HUES6 (cell line): ENCODE measurements at regions not wholly inside any gene's neighbourhood (a gene's known extent, or its start where the extent isn't known, plus 50 kb on each side); places are given as distances from the start of the nearest gene placed in this dataset.
"Not testable (repeated sequence)": the region's sequence is repeated elsewhere in the genome, so short reads cannot be mapped to it uniquely, and the experiment has no call there.

ENCODE experiments used
- H3K27ac ChIP-seq: 2 replicates; pipeline ENCODE4 v1.7.0; 2013; ENCODE audit warnings: low read depth, mild to moderate bottlenecking, low read length, inconsistent platforms
- H3K27me3 ChIP-seq: 2 replicates; pipeline ENCODE4 v1.6.1; 2013; ENCODE audit warnings: low read length; ENCODE audit not compliant: control insufficient read depth, insufficient read depth
- H3K36me3 ChIP-seq: 2 replicates; pipeline ENCODE4 v1.6.1; 2013; ENCODE audit warnings: low read length; ENCODE audit not compliant: control insufficient read depth, insufficient read depth
- H3K4me1 ChIP-seq: 2 replicates; pipeline ENCODE4 v1.6.1; 2013; ENCODE audit warnings: low read length; ENCODE audit not compliant: control insufficient read depth, insufficient read depth
- H3K4me3 ChIP-seq: 2 replicates; pipeline ENCODE4 v1.5.1; 2013; ENCODE audit warnings: low read depth, low read length
- H3K9ac ChIP-seq: one replicate; pipeline ENCODE4 v1.6.1; 2013; ENCODE audit warnings: mild to moderate bottlenecking, low read length
- H3K9me3 ChIP-seq: 2 replicates; pipeline ENCODE4 v1.6.1; 2013; ENCODE audit warnings: low read depth, low read length; ENCODE audit not compliant: control insufficient read depth, insufficient read depth

DNA sequence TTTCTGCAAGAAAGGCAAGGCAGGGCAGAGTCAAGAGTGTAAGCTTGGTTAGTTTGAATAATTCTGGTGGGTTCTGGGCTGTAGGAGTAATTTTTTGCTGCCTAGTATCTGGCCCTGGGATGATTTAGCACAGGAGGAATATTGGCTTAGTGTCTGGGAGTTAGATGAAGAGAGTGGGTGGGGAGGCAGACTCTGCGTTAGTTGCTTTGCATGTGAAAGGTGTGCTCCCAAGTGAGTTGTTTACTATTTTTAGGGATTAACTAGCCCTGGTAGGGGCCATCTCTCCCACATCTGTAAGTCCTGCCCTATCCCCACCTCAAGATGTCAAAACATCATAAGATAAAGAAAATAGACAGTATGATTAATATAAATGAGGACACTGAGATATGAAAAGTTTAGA is 249.7 kb downstream of the LRIG3 start:
- H3K4me1 ChIP-seq, result peaks cover 10% of the 10 kb centered on the region
- H3K36me3 ChIP-seq, result no peaks in the 10 kb centered on the region
- no peak overlapping the region for H3K27ac ChIP-seq
- no peak overlapping the region for H3K9ac ChIP-seq
- no peak overlapping the region for H3K4me3 ChIP-seq
- H3K9me3 ChIP-seq, result no peaks in the 10 kb centered on the region
- no peaks in the 10 kb centered on the region for H3K27me3 ChIP-seq

DNA sequence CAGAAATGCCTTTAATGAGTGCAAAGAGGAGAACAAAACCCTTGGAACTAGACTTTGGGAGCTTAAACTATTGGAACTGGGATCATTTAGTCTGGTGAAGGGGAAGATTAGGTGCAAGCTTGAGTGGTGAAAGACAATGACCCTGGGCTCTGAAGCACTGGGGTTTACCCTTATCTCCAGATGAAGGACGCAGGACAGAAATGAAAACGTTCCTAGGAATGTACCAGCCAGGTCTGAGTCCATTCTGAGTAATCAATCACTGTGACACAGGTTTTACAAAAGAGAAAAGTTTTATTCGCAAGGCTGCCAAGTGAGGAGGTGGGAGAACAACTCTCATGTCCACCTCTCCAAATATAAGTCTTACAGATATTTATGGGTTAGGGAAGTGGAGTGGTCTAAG is 249.1 kb downstream of the LRIG3 start:
- H3K9ac ChIP-seq, result no peak overlapping the region
- no peaks in the 10 kb centered on the region for H3K27me3 ChIP-seq
- H3K9me3 ChIP-seq, result no peaks in the 10 kb centered on the region
- peaks cover 10% of the 10 kb centered on the region for H3K4me1 ChIP-seq
- H3K27ac ChIP-seq, result no peak overlapping the region
- H3K36me3 ChIP-seq, result no peaks in the 10 kb centered on the region
- H3K4me3 ChIP-seq, result no peak overlapping the region

DNA sequence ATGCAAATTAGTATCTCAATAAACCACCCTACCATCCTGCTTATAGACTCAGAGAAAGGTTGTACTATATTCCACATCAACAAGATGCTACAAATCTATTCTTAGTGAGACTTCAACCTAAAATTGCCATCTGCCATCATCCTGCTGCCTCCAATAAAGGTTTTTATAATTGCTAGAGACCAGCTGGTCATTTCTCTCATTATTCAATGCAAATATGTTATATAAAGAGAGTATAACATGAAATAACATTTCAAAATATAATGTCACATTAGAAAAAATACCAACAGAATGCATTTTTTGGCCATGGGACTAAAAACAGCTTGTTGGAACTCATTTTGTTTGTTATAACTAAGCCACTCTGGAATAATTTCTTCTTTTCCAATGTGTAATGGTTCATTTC is 247.3 kb downstream of the LRIG3 start:
- H3K4me3 ChIP-seq, result no peak overlapping the region
- no peaks in the 10 kb centered on the region; the same call in 1 of the 2 replicates for H3K9me3 ChIP-seq
- no peak overlapping the region for H3K27ac ChIP-seq
- H3K36me3 ChIP-seq, result no peaks in the 10 kb centered on the region
- no peaks in the 10 kb centered on the region for H3K27me3 ChIP-seq
- H3K9ac ChIP-seq, result no peak overlapping the region
- H3K4me1 ChIP-seq, result peaks cover 10% of the 10 kb centered on the region

DNA sequence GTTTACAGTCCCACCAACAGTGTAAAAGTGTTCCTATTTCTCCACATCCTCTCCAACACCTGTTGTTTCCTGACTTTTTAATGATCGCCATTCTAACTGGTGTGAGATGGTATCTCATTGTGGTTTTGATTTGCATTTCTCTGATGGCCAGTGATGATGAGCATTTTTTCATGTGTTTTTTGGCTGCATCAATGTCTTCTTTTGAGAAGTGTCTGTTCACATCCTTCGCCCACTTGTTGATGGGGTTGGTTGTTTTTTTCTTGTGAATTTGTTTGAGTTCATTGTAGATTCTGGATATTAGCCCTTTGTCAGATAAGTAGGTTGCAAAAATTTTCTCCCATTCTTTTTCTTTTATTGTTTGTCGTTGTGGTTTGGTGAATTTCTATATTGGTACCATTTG is 242.5 kb downstream of the LRIG3 start:
- not testable (repeated sequence) for H3K4me3 ChIP-seq

DNA sequence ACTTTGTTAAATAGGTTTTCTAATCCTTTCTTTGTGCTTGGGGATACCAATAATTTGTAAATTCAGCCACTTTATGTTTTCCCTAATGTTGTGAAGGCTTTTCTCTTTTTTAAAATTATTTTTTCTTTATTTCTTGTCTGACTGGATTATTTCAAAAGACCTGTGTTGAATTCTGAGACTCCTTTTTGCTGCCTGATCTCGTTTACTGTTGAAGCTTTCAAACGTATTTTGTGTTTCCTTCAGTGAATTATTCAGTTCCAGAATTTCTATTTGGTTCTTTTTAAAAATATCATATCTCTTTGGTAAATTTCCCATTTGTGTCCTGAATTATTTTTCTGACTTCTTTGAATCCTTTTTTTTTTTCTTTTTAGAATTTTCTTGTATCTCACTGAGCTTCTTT is 241.6 kb downstream of the LRIG3 start:
- H3K4me3 ChIP-seq, result no peak overlapping the region
- H3K27ac ChIP-seq, result no peak overlapping the region
- H3K36me3 ChIP-seq, result no peaks in the 10 kb centered on the region
- H3K4me1 ChIP-seq, result no peaks in the 10 kb centered on the region
- H3K9me3 ChIP-seq, result peaks cover 13% of the 10 kb centered on the region; the same call in 1 of the 2 replicates
- H3K9ac ChIP-seq, result no peak overlapping the region
- H3K27me3 ChIP-seq, result no peaks in the 10 kb centered on the region

More for the DNA sequence above, 242.5 kb downstream of the LRIG3 start:
- H3K27me3 ChIP-seq, H3K9ac ChIP-seq, H3K4me1 ChIP-seq, H3K36me3 ChIP-seq, H3K27ac ChIP-seq: not testable (repeated sequence)
- H3K9me3 ChIP-seq, result peaks cover 13% of the 10 kb centered on the region; the same call in 1 of the 2 replicates

DNA sequence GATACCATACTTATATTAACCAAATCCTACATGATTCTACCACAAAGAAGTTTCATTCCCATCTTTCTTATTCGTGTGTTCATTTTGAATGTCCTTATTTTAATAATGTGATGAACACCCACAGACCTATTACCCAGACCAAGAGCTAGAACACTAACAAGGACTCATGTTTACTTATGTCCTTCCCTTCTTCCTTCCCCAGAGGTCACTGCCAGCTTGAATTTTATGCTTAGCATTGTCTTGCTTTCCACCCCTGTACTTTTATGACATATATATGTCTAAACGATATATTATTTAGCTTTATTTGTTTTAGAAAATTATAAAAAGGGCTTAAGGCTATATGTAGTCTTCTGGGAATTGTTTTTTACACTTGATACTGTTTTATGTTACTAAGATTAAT is 238.6 kb downstream of the LRIG3 start:
- Histone ChIP-seq H3K27me3 (no peaks in the 10 kb centered on the region), H3K4me3 (no peak overlapping the region), H3K4me1 (no peaks in the 10 kb centered on the region), H3K9me3 (peaks cover 13% of the 10 kb centered on the region; the same call in 1 of the 2 replicates), H3K36me3 (no peaks in the 10 kb centered on the region), H3K27ac (no peak overlapping the region), H3K9ac (no peak overlapping the region)

DNA sequence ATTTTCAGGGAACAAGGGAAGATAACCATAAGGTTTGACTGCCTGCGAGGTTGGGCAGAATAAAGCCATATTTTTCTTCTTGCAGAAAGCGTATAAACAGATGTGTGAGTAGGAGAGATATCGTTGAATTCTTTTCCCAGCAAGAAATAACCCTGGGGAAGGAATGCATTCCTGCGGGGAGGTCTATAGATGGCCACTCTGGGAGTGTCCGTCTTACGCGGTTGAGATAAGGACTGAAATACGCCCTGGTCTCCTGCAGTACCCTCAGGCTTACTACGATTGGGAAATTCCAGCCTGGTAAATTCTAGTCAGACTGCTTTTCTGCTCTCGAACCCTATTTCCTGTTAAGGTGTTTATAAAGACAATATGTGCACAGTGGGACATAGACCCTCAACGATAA is 225.0 kb downstream of the LRIG3 start:
- no peaks in the 10 kb centered on the region for H3K36me3 ChIP-seq
- H3K27me3 ChIP-seq, result no peaks in the 10 kb centered on the region
- H3K4me1 ChIP-seq, result no peaks in the 10 kb centered on the region
- no peak overlapping the region for H3K27ac ChIP-seq
- H3K9me3 ChIP-seq, result peaks cover 16% of the 10 kb centered on the region
- H3K9ac ChIP-seq, result no peak overlapping the region
- no peak overlapping the region for H3K4me3 ChIP-seq

DNA sequence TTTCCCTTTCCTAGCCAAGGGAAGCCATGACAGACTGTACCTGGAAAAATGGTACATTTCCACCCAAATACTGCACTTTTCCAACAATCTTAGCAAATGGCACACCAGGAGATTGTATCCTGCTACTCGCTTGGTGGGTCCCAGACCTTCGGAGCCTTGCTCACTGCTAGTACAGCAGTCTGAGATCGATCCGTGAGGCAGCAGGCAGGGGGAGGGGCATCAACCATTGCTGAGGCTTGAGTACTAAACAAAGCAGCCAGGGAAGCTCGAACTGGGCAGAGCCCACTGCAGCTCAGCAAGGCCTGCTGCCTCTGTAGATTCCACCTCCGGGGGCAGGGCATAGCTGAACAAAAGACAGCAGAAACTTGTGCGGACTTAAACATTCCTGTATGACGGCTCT is 218.8 kb downstream of the LRIG3 start:
- Histone ChIP-seq H3K27ac (no peak overlapping the region), H3K27me3 (no peaks in the 10 kb centered on the region), H3K9ac (no peak overlapping the region), H3K4me3 (no peak overlapping the region), H3K9me3 (0 out of 2 replicates have a peak, but pooled peaks cover under 1% of the 10 kb centered on the region), H3K36me3 (no peaks in the 10 kb centered on the region), H3K4me1 (no peaks in the 10 kb centered on the region)

DNA sequence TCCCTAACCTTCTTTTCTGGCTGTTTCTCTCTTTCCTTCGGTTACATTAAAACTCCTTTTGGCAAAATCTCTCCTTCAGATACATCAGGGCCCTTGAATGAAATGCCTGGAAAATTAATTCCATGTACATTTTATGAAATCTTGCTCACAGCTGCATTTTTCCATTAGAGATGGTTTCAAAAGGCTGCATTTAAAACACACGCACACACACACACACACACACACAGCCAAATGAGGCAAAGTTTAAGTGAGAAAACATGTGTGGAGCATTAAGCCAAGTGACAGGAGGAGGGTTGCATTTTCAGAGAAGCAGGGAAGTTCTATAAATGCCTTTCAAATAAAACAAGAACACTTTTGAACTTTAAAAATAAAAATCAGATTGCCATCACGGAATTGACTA is 216.4 kb downstream of the LRIG3 start:
- Histone ChIP-seq H3K27me3 (no peaks in the 10 kb centered on the region), H3K36me3 (no peaks in the 10 kb centered on the region), H3K27ac (no peak overlapping the region), H3K4me3 (no peak overlapping the region), H3K4me1 (no peaks in the 10 kb centered on the region), H3K9me3 (no peaks in the 10 kb centered on the region), H3K9ac (no peak overlapping the region)

DNA sequence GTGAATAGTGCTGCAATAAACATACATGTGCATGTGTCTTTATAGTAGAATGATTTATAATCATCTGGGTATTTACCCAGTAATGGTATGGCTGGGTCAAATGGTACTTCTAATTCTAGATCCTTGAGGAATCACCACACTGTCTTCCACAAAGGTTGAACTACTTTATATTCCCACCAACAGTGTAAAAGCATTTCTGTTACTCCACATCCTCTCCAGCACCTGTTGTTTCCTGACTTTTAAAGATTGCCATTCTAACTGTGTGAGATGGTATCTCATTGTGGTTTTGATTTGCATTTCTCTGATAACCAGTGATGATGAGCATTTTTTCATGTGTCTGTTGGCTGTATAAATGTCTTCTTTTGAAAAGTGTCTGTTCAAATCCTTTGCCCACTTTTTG is 215.5 kb downstream of the LRIG3 start:
- not testable (repeated sequence) for H3K9ac ChIP-seq, H3K27ac ChIP-seq, H3K4me1 ChIP-seq

DNA sequence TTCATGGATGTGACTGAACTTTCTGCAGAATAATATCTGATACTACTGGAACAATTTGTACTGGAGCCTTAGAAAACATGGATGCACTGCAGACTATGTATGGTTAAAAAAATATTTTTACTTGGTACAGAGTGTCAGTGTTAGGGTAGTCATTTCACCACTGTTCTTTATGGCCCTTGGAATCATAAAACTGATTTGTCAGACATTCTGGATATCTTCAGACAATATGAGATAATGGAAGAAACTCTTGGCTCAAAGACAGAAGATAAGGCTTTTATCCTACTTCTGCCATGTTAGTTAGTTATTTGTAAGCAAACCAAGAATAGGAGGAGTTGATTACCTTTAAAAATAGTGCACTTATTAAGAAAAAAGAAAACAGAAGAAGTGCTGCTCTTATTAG is 209.4 kb downstream of the LRIG3 start:
- H3K4me3 ChIP-seq, result no peak overlapping the region
- H3K27ac ChIP-seq, result no peak overlapping the region
- peaks cover 15% of the 10 kb centered on the region for H3K9me3 ChIP-seq
- no peak overlapping the region for H3K9ac ChIP-seq
- H3K36me3 ChIP-seq, result no peaks in the 10 kb centered on the region
- H3K27me3 ChIP-seq, result no peaks in the 10 kb centered on the region
- H3K4me1 ChIP-seq, result no peaks in the 10 kb centered on the region

More for the DNA sequence above, 215.5 kb downstream of the LRIG3 start:
- H3K27me3 ChIP-seq, H3K4me3 ChIP-seq, H3K36me3 ChIP-seq, H3K9me3 ChIP-seq: not testable (repeated sequence)

DNA sequence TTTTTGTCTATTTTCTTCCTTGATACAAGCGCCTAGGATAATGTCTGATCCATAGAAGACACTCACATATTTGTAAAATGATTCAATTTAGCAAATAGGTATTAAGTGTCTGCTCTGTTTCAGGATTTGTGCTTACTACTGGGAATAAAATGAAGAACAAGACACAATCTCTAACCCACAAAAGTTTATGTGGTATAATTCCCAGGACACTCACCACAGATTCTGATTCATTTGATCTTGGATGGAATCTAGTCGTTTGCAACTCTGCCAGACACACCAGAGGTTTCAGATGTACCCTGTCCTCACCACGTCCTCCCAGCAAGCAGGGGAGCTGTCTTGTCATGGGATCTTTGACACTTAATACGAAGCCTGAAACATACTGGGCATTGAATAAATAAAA is 208.3 kb downstream of the LRIG3 start:
- Histone ChIP-seq H3K27ac (no peak overlapping the region), H3K9me3 (peaks cover 15% of the 10 kb centered on the region), H3K4me3 (no peak overlapping the region), H3K4me1 (no peaks in the 10 kb centered on the region), H3K27me3 (no peaks in the 10 kb centered on the region), H3K36me3 (no peaks in the 10 kb centered on the region), H3K9ac (no peak overlapping the region)
